ENCODE measurements at regions not wholly inside any gene's neighbourhood (a gene's known extent, or its start where the extent isn't known, plus 50 kb on each side); places are given as distances from the start of the nearest gene placed in this dataset.

DNA sequence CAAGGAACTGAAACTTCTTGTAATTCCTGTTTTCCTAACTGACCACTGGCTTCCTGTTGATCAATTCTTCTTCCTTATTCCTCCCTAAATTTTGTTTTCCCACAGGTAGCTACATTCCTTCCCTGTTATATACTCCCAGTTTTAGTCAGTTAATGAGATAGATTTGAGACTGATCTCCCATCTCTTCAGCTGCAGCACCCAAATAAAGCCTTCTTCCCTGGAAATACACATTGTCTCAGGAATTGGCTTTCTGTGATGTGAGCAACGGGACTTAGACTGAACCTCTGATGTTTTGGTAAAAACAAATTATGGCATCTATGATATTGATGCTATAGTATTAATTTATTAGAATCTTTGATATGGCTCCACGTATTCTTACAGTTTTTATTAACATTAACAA is 617.3 kb upstream of the ST8SIA4 start:
- H3K36me3 Mint-ChIP-seq (ENCODE audit: low read depth), result peaks cover 13% of the 10 kb centered on the region
- 0 out of 2 replicates have a peak, but pooled peaks cover 3% of the 10 kb centered on the region for H3K36me3 ChIP-seq (ENCODE audit: insufficient read depth)
- no peak for DNase-seq (ENCODE audit: low spot score)
- H3K4me1 Mint-ChIP-seq, result no peaks in the 10 kb centered on the region
- H3K79me2 ChIP-seq (replicated peaks; ENCODE audit: insufficient read depth), result no peaks in the 10 kb centered on the region
- H3K4me3 Mint-ChIP-seq, result no peak overlapping the region
- TF ChIP-seq, protein P1, sequence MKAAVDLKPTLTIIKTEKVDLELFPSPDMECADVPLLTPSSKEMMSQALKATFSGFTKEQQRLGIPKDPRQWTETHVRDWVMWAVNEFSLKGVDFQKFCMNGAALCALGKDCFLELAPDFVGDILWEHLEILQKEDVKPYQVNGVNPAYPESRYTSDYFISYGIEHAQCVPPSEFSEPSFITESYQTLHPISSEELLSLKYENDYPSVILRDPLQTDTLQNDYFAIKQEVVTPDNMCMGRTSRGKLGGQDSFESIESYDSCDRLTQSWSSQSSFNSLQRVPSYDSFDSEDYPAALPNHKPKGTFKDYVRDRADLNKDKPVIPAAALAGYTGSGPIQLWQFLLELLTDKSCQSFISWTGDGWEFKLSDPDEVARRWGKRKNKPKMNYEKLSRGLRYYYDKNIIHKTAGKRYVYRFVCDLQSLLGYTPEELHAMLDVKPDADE (IDR thresholded peaks at IDR 0.05), result no peak
- TF ChIP-seq, protein P2, sequence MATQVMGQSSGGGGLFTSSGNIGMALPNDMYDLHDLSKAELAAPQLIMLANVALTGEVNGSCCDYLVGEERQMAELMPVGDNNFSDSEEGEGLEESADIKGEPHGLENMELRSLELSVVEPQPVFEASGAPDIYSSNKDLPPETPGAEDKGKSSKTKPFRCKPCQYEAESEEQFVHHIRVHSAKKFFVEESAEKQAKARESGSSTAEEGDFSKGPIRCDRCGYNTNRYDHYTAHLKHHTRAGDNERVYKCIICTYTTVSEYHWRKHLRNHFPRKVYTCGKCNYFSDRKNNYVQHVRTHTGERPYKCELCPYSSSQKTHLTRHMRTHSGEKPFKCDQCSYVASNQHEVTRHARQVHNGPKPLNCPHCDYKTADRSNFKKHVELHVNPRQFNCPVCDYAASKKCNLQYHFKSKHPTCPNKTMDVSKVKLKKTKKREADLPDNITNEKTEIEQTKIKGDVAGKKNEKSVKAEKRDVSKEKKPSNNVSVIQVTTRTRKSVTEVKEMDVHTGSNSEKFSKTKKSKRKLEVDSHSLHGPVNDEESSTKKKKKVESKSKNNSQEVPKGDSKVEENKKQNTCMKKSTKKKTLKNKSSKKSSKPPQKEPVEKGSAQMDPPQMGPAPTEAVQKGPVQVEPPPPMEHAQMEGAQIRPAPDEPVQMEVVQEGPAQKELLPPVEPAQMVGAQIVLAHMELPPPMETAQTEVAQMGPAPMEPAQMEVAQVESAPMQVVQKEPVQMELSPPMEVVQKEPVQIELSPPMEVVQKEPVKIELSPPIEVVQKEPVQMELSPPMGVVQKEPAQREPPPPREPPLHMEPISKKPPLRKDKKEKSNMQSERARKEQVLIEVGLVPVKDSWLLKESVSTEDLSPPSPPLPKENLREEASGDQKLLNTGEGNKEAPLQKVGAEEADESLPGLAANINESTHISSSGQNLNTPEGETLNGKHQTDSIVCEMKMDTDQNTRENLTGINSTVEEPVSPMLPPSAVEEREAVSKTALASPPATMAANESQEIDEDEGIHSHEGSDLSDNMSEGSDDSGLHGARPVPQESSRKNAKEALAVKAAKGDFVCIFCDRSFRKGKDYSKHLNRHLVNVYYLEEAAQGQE (IDR thresholded peaks at IDR 0.05; ENCODE audit: unreplicated experiment), result no peak
- TF ChIP-seq STAT1 (IDR thresholded peaks at IDR 0.05; ENCODE audit: unreplicated experiment), result no peak
- TF ChIP-seq CREB1 (CRISPR knock-in tag; IDR thresholded peaks at IDR 0.05; ENCODE audit: low read depth), result no peak
- no peak for TF ChIP-seq POLR2AphosphoS5 (IDR thresholded peaks at IDR 0.05; ENCODE audit: low read depth)
- TF ChIP-seq EZH2 (IDR thresholded peaks at IDR 0.05; ENCODE audit: low read depth, unreplicated experiment), result no peak
- TF ChIP-seq ZNF331 (CRISPR knock-in tag; IDR thresholded peaks at IDR 0.05; ENCODE audit: low read depth), result no peak
- no peak for TF ChIP-seq JUNB (IDR thresholded peaks at IDR 0.05; ENCODE audit: unreplicated experiment)
- TF ChIP-seq, protein P3, sequence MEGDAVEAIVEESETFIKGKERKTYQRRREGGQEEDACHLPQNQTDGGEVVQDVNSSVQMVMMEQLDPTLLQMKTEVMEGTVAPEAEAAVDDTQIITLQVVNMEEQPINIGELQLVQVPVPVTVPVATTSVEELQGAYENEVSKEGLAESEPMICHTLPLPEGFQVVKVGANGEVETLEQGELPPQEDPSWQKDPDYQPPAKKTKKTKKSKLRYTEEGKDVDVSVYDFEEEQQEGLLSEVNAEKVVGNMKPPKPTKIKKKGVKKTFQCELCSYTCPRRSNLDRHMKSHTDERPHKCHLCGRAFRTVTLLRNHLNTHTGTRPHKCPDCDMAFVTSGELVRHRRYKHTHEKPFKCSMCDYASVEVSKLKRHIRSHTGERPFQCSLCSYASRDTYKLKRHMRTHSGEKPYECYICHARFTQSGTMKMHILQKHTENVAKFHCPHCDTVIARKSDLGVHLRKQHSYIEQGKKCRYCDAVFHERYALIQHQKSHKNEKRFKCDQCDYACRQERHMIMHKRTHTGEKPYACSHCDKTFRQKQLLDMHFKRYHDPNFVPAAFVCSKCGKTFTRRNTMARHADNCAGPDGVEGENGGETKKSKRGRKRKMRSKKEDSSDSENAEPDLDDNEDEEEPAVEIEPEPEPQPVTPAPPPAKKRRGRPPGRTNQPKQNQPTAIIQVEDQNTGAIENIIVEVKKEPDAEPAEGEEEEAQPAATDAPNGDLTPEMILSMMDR (conservative IDR thresholded peaks at IDR 0.05; ENCODE audit: low read depth in 2 of 2), result no peak
- TF ChIP-seq ZNF114 (CRISPR knock-in tag; IDR thresholded peaks at IDR 0.05), result no peak
- no peak for TF ChIP-seq NANOG (IDR thresholded peaks at IDR 0.05; ENCODE audit: borderline replicate concordance)
- no peak for TF ChIP-seq EZH2phosphoT487 (IDR thresholded peaks at IDR 0.05; ENCODE audit: unreplicated experiment)
- TF ChIP-seq, protein P4, sequence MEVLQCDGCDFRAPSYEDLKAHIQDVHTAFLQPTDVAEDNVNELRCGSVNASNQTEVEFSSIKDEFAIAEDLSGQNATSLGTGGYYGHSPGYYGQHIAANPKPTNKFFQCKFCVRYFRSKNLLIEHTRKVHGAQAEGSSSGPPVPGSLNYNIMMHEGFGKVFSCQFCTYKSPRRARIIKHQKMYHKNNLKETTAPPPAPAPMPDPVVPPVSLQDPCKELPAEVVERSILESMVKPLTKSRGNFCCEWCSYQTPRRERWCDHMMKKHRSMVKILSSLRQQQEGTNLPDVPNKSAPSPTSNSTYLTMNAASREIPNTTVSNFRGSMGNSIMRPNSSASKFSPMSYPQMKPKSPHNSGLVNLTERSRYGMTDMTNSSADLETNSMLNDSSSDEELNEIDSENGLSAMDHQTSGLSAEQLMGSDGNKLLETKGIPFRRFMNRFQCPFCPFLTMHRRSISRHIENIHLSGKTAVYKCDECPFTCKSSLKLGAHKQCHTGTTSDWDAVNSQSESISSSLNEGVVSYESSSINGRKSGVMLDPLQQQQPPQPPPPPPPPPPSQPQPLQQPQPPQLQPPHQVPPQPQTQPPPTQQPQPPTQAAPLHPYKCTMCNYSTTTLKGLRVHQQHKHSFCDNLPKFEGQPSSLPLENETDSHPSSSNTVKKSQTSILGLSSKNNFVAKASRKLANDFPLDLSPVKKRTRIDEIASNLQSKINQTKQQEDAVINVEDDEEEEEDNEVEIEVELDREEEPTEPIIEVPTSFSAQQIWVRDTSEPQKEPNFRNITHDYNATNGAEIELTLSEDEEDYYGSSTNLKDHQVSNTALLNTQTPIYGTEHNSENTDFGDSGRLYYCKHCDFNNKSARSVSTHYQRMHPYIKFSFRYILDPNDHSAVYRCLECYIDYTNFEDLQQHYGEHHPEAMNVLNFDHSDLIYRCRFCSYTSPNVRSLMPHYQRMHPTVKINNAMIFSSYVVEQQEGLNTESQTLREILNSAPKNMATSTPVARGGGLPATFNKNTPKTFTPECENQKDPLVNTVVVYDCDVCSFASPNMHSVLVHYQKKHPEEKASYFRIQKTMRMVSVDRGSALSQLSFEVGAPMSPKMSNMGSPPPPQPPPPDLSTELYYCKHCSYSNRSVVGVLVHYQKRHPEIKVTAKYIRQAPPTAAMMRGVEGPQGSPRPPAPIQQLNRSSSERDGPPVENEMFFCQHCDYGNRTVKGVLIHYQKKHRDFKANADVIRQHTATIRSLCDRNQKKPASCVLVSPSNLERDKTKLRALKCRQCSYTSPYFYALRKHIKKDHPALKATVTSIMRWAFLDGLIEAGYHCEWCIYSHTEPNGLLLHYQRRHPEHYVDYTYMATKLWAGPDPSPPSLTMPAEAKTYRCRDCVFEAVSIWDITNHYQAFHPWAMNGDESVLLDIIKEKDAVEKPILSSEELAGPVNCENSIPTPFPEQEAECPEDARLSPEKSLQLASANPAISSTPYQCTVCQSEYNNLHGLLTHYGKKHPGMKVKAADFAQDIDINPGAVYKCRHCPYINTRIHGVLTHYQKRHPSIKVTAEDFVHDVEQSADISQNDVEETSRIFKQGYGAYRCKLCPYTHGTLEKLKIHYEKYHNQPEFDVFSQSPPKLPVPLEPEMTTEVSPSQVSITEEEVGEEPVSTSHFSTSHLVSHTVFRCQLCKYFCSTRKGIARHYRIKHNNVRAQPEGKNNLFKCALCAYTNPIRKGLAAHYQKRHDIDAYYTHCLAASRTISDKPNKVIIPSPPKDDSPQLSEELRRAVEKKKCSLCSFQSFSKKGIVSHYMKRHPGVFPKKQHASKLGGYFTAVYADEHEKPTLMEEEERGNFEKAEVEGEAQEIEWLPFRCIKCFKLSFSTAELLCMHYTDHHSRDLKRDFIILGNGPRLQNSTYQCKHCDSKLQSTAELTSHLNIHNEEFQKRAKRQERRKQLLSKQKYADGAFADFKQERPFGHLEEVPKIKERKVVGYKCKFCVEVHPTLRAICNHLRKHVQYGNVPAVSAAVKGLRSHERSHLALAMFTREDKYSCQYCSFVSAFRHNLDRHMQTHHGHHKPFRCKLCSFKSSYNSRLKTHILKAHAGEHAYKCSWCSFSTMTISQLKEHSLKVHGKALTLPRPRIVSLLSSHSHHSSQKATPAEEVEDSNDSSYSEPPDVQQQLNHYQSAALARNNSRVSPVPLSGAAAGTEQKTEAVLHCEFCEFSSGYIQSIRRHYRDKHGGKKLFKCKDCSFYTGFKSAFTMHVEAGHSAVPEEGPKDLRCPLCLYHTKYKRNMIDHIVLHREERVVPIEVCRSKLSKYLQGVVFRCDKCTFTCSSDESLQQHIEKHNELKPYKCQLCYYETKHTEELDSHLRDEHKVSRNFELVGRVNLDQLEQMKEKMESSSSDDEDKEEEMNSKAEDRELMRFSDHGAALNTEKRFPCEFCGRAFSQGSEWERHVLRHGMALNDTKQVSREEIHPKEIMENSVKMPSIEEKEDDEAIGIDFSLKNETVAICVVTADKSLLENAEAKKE (CRISPR knock-in tag; IDR thresholded peaks at IDR 0.05), result no peak
- no peak overlapping the region for H2AFZ ChIP-seq
- H3F3A ChIP-seq (replicated peaks; ENCODE audit: low read depth), result no peaks in the 10 kb centered on the region
- H3K4me3 ChIP-seq, result no peak overlapping the region
- no peaks in the 10 kb centered on the region for H3K27me3 Mint-ChIP-seq (ENCODE audit: insufficient read depth, low read depth, poor library complexity)
- H3K9me2 ChIP-seq (ENCODE audit: insufficient read depth), result 0 out of 2 replicates have a peak, but pooled peaks cover 3% of the 10 kb centered on the region
- ATAC-seq, result no peak
- no peak overlapping the region for H3K4me2 ChIP-seq
- H4K20me1 ChIP-seq (replicated peaks; ENCODE audit: insufficient read depth), result no peaks in the 10 kb centered on the region
- no peaks in the 10 kb centered on the region for H3K4me1 ChIP-seq (ENCODE audit: insufficient read depth)
- no peak overlapping the region for H3K27ac Mint-ChIP-seq
- peaks cover 17% of the 10 kb centered on the region; the same call in 2 of the 3 replicates for H3K9me3 Mint-ChIP-seq
- H3K27ac ChIP-seq (ENCODE audit: low read depth), result no peak overlapping the region
- H3K27me3 ChIP-seq (ENCODE audit: insufficient read depth), result no peaks in the 10 kb centered on the region
